MCF 10A (cell line): ENCODE measurements at regions not wholly inside any gene's neighbourhood (a gene's known extent, or its start where the extent isn't known, plus 50 kb on each side); places are given as distances from the start of the nearest gene placed in this dataset.

Experiments
- BruUV-seq: library from RNA; stranded (reverse); fragments of 400-500 nt; replicated peaks from 2 replicates; lab custom pipeline; 2021; lab: Mats Ljungman, UMichigan
- CTCF ChIA-PET: fragments of 300-600 bp; sonication (Branson Sonifier 250); formaldehyde crosslinking; extraction: SDS; loops from one replicate; lab custom pipeline; 2021; ENCODE audit warnings: antibody characterized with exemption, inconsistent platforms; lab: Yijun Ruan, JAX
- POLR2A ChIA-PET: fragments of 300-600, 350-650 bp; sonication (Branson Sonifier 250); formaldehyde crosslinking; extraction: SDS; loops from one replicate; lab custom pipeline; 2020; ENCODE audit warnings: antibody characterized with exemption, inconsistent platforms; lab: Yijun Ruan, JAX
- DNase-seq: peaks from one replicate; pipeline ENCODE4 v3.0.0-alpha.2; 2018; ENCODE audit not compliant: unreplicated experiment
- H3K27ac Mint-ChIP-seq: one replicate; pipeline ENCODE4 v1.8.0; 2022; ENCODE audit warnings: mild to moderate bottlenecking, low read depth, mixed read lengths; ENCODE audit not compliant: unreplicated experiment
- H3K27me3 Mint-ChIP-seq: one replicate; pipeline ENCODE4 v1.8.0; 2022; ENCODE audit warnings: mixed read lengths; ENCODE audit not compliant: insufficient read depth, unreplicated experiment
- H3K36me3 Mint-ChIP-seq: one replicate; pipeline ENCODE4 v1.8.0; 2022; ENCODE audit warnings: mild to moderate bottlenecking, moderate library complexity, mixed read lengths; ENCODE audit not compliant: insufficient read depth, unreplicated experiment
- H3K4me1 Mint-ChIP-seq: one replicate; pipeline ENCODE4 v1.8.0; 2022; ENCODE audit warnings: mixed read lengths; ENCODE audit not compliant: insufficient read depth, unreplicated experiment
- H3K4me3 Mint-ChIP-seq: one replicate; pipeline ENCODE4 v1.8.0; 2022; ENCODE audit warnings: mild to moderate bottlenecking, moderate library complexity, mixed read lengths; ENCODE audit not compliant: unreplicated experiment
- H3K9me3 Mint-ChIP-seq: one replicate; pipeline ENCODE4 v1.8.0; 2022; ENCODE audit warnings: mixed read lengths; ENCODE audit not compliant: unreplicated experiment
- CTCF ChIP-seq: fragments of 200-600 bp; IDR thresholded peaks from one replicate; pipeline ENCODE4 v1.8.0; 2022; ENCODE audit warnings: antibody characterized with exemption, mild to moderate bottlenecking; ENCODE audit not compliant: unreplicated experiment
- intact Hi-C: fragments of 100-400 bp; cut with micrococcal nuclease; formaldehyde crosslinking; loops from 2 replicates; pipeline ENCODE4 v1.14.1; 2022

- Mint-ChIP-seq H3K9me3 (peaks cover 8% of the 10 kb centered on the region), H3K36me3 (no peaks in the 10 kb centered on the region), H3K4me3 (no peak overlapping the region), H3K27ac (no peak overlapping the region), H3K27me3 (peaks cover 73% of the 10 kb centered on the region), H3K4me1 (no peaks in the 10 kb centered on the region)
- ChIA-PET POLR2A (no interaction called here), CTCF (no interaction called here)
- no TSS peak for BruUV-seq
- no peak for TF ChIP-seq CTCF
- DNase-seq = no peak
- intact Hi-C loops = no loop called here
These were observed 1148.9 kb upstream of the CNTN5 start for GRCh38 chr11:97871816-97872215.

- no TSS peak for BruUV-seq
- no peaks in the 10 kb centered on the region for H3K36me3 Mint-ChIP-seq
- intact Hi-C loops = no loop called here
- H3K9me3 Mint-ChIP-seq = no peaks in the 10 kb centered on the region
- peaks cover 84% of the 10 kb centered on the region for H3K27me3 Mint-ChIP-seq
- ChIA-PET CTCF (no interaction called here), POLR2A (no interaction called here)
- H3K27ac Mint-ChIP-seq = no peak overlapping the region
- H3K4me3 Mint-ChIP-seq = no peak overlapping the region
- no peak for TF ChIP-seq CTCF
- DNase-seq = no peak
- H3K4me1 Mint-ChIP-seq = no peaks in the 10 kb centered on the region
These were observed 1140.5 kb upstream of the CNTN5 start for GRCh38 chr11:97880209-97880608.

GRCh38 chr11:97883086-97883485 lies 1137.7 kb upstream of the CNTN5 start:
- intact Hi-C loops = no loop called here
- DNase-seq = no peak
- Mint-ChIP-seq H3K9me3 (no peaks in the 10 kb centered on the region), H3K36me3 (no peaks in the 10 kb centered on the region), H3K4me3 (no peak overlapping the region), H3K27ac (no peak overlapping the region), H3K4me1 (no peaks in the 10 kb centered on the region), H3K27me3 (peaks cover 82% of the 10 kb centered on the region)
- CTCF ChIA-PET = no interaction called here
- POLR2A ChIA-PET = interaction anchor here (0.6 to 1.1 kb wide), 2 partner anchors 13 to 492 kb away, joined by 4 to 5 read pairs; no protein-coding TSS in a partner anchor
- no peak for TF ChIP-seq CTCF
- BruUV-seq = no TSS peak

GRCh38 chr11:97888641-97889040 lies 1132.1 kb upstream of the CNTN5 start:
- no peak for DNase-seq
- Mint-ChIP-seq H3K9me3 (no peaks in the 10 kb centered on the region), H3K4me1 (no peaks in the 10 kb centered on the region), H3K36me3 (no peaks in the 10 kb centered on the region), H3K27ac (no peak overlapping the region), H3K4me3 (no peak overlapping the region), H3K27me3 (peaks cover 91% of the 10 kb centered on the region)
- no TSS peak for BruUV-seq
- CTCF ChIA-PET = no interaction called here
- POLR2A ChIA-PET = no interaction called here
- intact Hi-C loops = no loop called here
- TF ChIP-seq CTCF = no peak
